Inflammatory macrophage (primary cell): ENCODE measurements at regions not wholly inside any gene's neighbourhood (a gene's known extent, or its start where the extent isn't known, plus 50 kb on each side); places are given as distances from the start of the nearest gene placed in this dataset.

Source experiments
- DNase-seq, 2 donors: peaks; one replicate each; pipeline ENCODE4 v3.0.0-alpha.2; 2020 to 2022

- DNase-seq, result peak in 1 of 2 donors; percentile 7
Measured at GRCh38 chr4:114180481-114180880, 201.0 kb upstream of the ARSJ start.

DNA sequence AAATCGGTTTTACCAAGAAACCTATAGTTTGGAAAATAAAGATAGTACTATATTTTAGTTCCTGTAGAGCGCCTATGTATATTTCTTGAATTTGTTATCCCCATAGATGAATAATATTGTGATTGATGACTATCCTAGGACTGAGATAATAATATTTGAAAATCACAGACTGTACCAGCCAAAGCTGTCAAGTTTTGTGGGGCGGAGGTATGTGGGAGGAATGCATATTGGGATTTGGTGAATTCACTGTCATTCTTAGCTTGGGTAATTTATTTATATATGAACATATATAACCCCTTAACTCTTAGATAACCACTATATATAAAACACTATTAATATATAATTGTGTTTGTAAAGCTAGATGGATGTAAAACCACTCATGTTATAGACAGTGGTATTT lies 205.5 kb upstream of the ARSJ start:
- no peak for DNase-seq

DNA sequence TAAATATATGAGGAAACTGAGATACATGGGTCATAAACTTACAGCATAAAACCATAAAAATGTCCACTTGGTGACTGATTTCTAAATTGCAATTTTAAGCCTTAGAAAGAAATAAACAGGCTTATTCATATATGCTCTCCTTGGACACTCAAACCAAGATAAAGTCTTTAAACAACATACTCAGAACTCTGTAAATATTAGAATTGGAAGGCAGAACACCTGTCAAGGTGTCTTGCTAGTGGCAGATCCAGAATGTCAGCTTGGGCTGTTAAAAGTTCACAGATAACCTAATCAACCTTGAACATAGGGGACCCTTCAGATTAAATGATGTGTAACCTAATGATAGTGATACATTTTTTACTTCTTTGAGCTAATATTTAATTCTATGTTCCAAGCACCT lies 208.1 kb upstream of the ARSJ start:
- DNase-seq, result no peak

GRCh38 chr4:114191496-114191895 lies 212.0 kb upstream of the ARSJ start:
- DNase-seq, result no peak

DNA sequence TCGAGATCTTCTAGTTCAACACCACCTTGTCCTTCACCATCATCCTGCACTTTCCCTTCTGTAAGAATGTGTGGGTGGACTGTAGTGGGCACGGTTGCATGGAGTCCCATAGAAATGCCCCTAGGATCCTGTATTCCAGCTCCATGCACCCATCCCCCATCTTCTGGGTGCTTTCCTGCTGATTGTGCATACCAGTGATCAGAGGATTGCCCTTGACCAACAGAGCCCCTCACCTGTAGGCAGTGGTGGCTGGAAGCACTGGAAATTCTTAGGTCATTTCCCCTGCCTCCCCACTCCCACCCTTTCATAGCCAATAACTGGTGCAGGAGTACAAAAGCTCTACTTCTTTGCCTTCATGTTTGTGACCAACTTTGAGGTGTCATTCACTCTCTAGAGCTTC lies 213.4 kb upstream of the ARSJ start:
- DNase-seq, result no peak

DNA sequence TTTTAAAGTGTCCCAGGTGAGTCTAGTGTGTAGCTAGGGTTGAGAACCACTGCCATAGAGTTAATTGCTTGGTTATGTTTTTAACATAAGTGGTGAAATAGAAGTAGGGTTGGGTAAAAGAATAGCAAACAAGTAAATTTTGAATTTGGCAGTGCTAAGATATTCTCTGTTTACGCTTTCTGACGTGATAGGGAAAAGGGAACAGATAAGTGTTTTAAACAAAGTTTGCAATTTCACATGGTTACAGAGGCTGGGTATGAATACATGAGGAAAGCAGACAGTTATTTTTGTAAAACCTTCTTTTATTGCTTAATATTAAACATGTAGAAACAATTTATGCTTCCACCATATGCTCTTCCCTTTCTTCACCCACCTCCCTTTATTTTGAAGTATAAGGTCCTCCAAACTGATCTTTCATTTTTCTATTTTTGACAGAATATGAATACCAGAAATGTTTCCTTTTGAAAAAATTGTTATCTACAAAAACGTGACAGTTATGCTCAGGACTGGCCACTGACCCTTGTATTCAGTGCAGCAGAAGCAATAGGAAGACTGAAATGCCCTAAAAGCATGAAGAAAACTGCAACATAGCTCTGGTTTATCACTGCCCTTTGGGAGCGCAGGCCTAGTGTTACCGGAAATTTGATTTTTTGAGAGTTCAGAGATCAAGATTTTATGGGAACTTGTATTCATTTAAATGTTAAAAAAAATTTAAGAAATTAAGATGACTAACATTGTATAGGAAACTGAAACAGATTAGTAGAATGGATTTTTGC lies 214.4 kb upstream of the ARSJ start:
- DNase-seq, result no peak

DNA sequence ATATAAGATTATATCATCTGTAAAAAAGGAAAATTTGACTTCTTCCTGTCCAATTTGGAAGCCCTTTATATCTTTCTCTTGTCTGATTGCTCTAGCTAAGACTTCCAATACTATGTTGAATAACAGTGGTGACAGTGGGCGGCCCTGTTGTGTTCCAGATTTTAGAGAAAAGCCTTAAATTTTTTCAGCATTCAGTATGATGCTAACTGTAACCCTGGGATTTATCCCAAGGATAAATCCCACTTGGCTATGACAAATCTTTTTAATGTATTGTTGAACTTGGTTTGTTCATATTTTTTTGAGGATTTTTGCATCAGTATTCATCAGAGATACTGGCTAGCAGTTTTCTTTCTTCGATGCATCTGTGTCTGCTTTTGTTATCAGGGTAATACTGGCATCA lies 217.2 kb upstream of the ARSJ start:
- no peak for DNase-seq

- no peak for DNase-seq
Measured at GRCh38 chr4:114200026-114200425, 220.6 kb upstream of the ARSJ start.

DNA sequence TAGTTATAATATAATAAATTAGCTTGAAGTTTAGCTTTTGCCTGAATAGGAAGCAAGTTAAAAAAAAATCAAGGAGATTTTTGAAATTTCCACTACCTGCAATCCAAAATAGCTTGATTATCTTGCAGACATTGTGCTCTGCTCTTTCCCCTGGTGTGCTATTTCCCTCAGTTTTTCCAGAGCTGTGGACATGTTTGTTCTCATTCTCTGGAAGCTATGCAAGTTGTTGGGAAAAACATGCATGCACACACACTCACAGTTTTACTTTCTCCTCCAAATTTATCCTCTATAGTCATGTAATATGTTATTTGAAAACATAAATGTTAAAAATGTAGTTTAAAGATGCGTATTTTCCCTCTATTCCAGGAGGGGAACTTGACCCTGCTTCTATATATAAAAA lies 225.8 kb upstream of the ARSJ start:
- DNase-seq, result no peak

- no peak for DNase-seq
Measured at GRCh38 chr4:114208574-114209151, 229.2 kb upstream of the ARSJ start.

DNA sequence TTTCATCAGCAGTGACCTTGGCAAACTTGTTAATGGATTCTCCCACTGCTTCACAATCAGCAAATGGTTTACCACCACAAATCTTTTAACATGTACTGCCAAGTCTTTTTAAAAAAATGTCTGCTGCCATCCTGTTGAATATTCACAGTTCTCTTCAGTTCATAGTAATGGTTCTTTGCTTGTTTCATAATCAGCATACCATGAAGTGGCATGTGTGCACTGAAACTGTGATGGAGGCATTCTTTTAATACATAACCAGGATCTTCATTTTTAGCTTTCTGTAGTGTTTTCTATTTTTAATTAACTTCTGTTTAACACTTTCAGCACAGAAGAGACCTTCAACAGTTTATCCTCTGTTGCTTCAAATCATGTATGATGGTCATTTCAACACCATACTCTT lies 230.1 kb upstream of the ARSJ start:
- no peak for DNase-seq

- DNase-seq, result no peak
Measured at GRCh38 chr4:114211556-114211955, 232.1 kb upstream of the ARSJ start.

- no peak for DNase-seq
Measured at GRCh38 chr4:114217150-114217817, 237.8 kb upstream of the ARSJ start.

- DNase-seq, result no peak
Measured at GRCh38 chr4:114223580-114223979, 244.1 kb upstream of the ARSJ start.

- no peak for DNase-seq
Measured at GRCh38 chr4:114225436-114225835, 246.0 kb upstream of the ARSJ start.

GRCh38 chr4:114226179-114226578 lies 246.7 kb upstream of the ARSJ start:
- DNase-seq, result no peak

GRCh38 chr4:114226968-114227760 lies 247.7 kb upstream of the ARSJ start:
- DNase-seq, result no peak

DNA sequence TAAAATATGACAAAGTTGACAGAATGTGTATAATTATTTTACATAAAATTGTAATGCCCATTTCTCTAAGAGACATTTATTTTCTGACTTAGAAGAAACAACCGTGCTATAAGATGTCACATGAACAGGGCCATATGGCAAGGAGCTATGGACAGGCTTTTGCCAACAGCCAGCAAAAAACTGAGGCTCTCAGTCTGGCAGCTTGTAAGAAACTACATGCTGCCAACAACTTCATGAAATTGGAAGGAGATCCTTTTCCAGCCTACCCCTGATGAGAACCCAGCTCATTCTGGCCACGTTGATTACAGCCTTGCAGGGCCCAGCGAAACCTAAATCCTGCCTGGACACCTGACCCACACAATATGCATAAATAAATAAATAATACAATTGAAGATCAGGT lies 250.3 kb upstream of the ARSJ start:
- DNase-seq, result no peak

DNA sequence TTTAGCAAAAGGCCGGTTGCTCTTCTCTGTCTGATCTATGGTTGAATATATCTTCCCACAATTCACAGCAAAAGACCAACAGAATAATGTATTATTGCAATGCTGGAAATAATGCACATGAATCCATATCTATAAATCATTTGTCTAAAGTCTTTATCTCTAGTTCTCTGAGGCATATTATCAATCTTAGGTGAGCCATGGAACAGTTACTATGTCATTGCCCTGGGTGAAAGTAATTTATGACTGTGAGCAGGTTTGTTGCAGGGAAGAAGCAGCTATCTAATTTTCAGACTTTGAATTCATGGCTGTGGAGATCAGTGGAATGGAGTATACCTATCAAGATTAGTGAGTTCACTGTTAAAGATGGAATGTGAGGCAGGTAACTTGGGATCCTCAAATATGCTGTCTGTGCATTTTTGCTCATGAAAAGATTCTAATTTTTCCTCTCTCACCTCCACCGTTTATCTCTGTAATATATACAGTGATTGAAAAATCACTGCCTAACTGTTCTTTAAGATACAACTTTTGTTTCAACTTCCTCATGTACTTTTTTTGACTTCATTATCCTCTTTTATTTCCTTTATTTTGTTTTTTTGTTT lies 256.8 kb upstream of the ARSJ start:
- no peak for DNase-seq

GRCh38 chr4:114237997-114238396 lies 258.6 kb upstream of the ARSJ start:
- DNase-seq, result no peak

- DNase-seq, result no peak
Measured at GRCh38 chr4:114249561-114249960, 270.1 kb upstream of the ARSJ start.

GRCh38 chr4:114249976-114250375 lies 270.5 kb upstream of the ARSJ start:
- no peak for DNase-seq

GRCh38 chr4:114250439-114250891 lies 271.0 kb upstream of the ARSJ start:
- no peak for DNase-seq
